HepG2 (cell line): ENCODE measurements at regions not wholly inside any gene's neighbourhood (a gene's known extent, or its start where the extent isn't known, plus 50 kb on each side); places are given as distances from the start of the nearest gene placed in this dataset.

Source experiments
- ATAC-seq: fragments of 200-7000 bp; cut with Tn5 transposase; 3 replicates; pipeline ENCODE4 v1.9.1; 2020; ENCODE audit warnings: mild to moderate bottlenecking, moderate library complexity
- BruUV-seq: library from RNA; stranded (reverse); fragments of 400-500 nt; replicated peaks from 2 replicates; lab custom pipeline; 2021; lab: Mats Ljungman, UMichigan
- CTCF ChIA-PET: fragments of 300-600 bp; formaldehyde crosslinking; extraction: SDS; loops from one replicate; lab custom pipeline; 2021; ENCODE audit warnings: low total read pairs, inconsistent platforms, low intra/inter-chr PET ratio; lab: Yijun Ruan, JAX
- POLR2A ChIA-PET: fragments of 350-600 bp; sonication (Branson Sonifier 250); formaldehyde crosslinking; loops from one replicate; lab custom pipeline; 2020; ENCODE audit warnings: antibody characterized with exemption, inconsistent platforms; lab: Yijun Ruan, JAX
- DNase-seq: peaks from one replicate; pipeline ENCODE4 v3.0.0-alpha.2; 2015; ENCODE audit warnings: low spot score
- FAIRE-seq: peaks from 3 replicates; lab custom pipeline; 2011; peaks lifted over from hg19 to GRCh38; lab: Jason Lieb, UNC
- H2AFZ ChIP-seq: one replicate; pipeline ENCODE4 v1.6.1; 2011; ENCODE audit warnings: low read length, inconsistent platforms
- H3K27ac ChIP-seq: fragments of 300-600 bp; 3 replicates; pipeline ENCODE4 v1.8.0; 2011; ENCODE audit warnings: mixed run types, mild to moderate bottlenecking, mixed read lengths, low read length, inconsistent platforms; ENCODE audit not compliant: insufficient read depth; ENCODE audit errors: extremely low read length
- H3K27me3 ChIP-seq, 2 experiments: fragments of 200-600 bp in 1 of 2; 2 replicates in 1 of 2; 3 replicates in 1 of 2; pipeline versions ENCODE4 v1.6.0 to v1.8.0; 2011; ENCODE audit warnings: low read length in 2 of 2, mild to moderate bottlenecking in 2 of 2, moderate library complexity in 2 of 2, inconsistent platforms in 1 of 2; ENCODE audit not compliant: insufficient read depth in 2 of 2, control insufficient read depth in 1 of 2
- H3K36me3 ChIP-seq, 2 experiments: fragments of 200-600 bp in 1 of 2; replicated peaks in 1 of 2; 2 replicates in 1 of 2; 3 replicates in 1 of 2; pipeline versions ENCODE4 v1.5.1 to v1.8.0; 2011; ENCODE audit warnings: low read length in 2 of 2, inconsistent platforms in 1 of 2; ENCODE audit not compliant: insufficient read depth in 2 of 2, control insufficient read depth in 1 of 2
- H3K4me1 ChIP-seq: 2 replicates; pipeline ENCODE4 v1.5.1; 2012; ENCODE audit warnings: low read length, inconsistent platforms; ENCODE audit not compliant: insufficient read depth
- H3K4me2 ChIP-seq: 2 replicates; pipeline ENCODE4 v1.6.0; 2011; ENCODE audit warnings: low read depth, low read length, inconsistent platforms
- H3K4me3 ChIP-seq, 3 experiments: fragments of 200-600 bp in 1 of 3; sonication (generic), shearing (Covaris generic) in 1 of 3; replicated peaks in 1 of 3; 2 replicates each; pipeline ENCODE4 v1.5.1; 2011 to 2016; ENCODE audit warnings: low read length in 3 of 3, inconsistent platforms in 2 of 3, low read depth in 2 of 3, mild to moderate bottlenecking in 2 of 3, control low read depth in 1 of 3, mixed read lengths in 1 of 3; ENCODE audit not compliant: insufficient read depth in 1 of 3
- H3K79me2 ChIP-seq: one replicate; pipeline ENCODE4 v1.6.1; 2011; ENCODE audit warnings: low read length, inconsistent platforms; ENCODE audit not compliant: insufficient read depth
- H3K9ac ChIP-seq: 2 replicates; pipeline ENCODE4 v1.6.0; 2011; ENCODE audit warnings: mild to moderate bottlenecking, low read depth, low read length, inconsistent platforms; ENCODE audit not compliant: insufficient read depth
- H3K9me3 ChIP-seq: 2 replicates; pipeline ENCODE4 v1.5.1; 2012; ENCODE audit warnings: mild to moderate bottlenecking, low read length
- H4K20me1 ChIP-seq: 2 replicates; pipeline ENCODE4 v1.6.0; 2011; ENCODE audit warnings: inconsistent platforms, mild to moderate bottlenecking, low read length, moderate library complexity; ENCODE audit not compliant: insufficient read depth
- ATF1 ChIP-seq: IDR thresholded peaks from 2 replicates; pipeline ENCODE4 v1.6.1; 2016; ENCODE audit warnings: mild to moderate bottlenecking, control low read depth
- HOMEZ ChIP-seq: IDR thresholded peaks from 2 replicates; pipeline ENCODE4 v1.6.1; 2016; ENCODE audit warnings: low read depth
- NR2F2 ChIP-seq: IDR thresholded peaks from 2 replicates; pipeline ENCODE4 v1.6.1; 2012; ENCODE audit warnings: low read depth, inconsistent platforms, borderline replicate concordance
- SIX1 ChIP-seq: sonication (generic); formaldehyde crosslinking; IDR thresholded peaks from 2 replicates; pipeline ENCODE4 v1.4.0; 2020; ENCODE audit warnings: missing genetic modification reagents, borderline replicate concordance
- SMC3 ChIP-seq: IDR thresholded peaks from 2 replicates; pipeline ENCODE4 v1.6.1; 2011; ENCODE audit warnings: low read length, improper control_type of control experiment
- SOX13 ChIP-seq, 3 experiments: fragments of 450-650 bp in 1 of 3; sonication (generic) in 1 of 3; formaldehyde crosslinking in 1 of 3; IDR thresholded peaks in 2 of 3; conservative IDR thresholded peaks in 1 of 3; 2 replicates each; pipeline versions ENCODE4 v1.5.0 to v1.6.1; 2016 to 2020; ENCODE audit warnings: antibody characterized with exemption in 1 of 3, mild to moderate bottlenecking in 1 of 3, missing compliant biosample characterization in 1 of 3, missing genetic modification reagents in 1 of 3, moderate library complexity in 1 of 3
- USF2 ChIP-seq, 2 experiments: sonication (generic) in 1 of 2; formaldehyde crosslinking in 1 of 2; IDR thresholded peaks; 2 replicates each; pipeline versions ENCODE4 v1.5.1 to v1.6.1; 2011 to 2020; ENCODE audit warnings: borderline replicate concordance in 1 of 2, low read depth in 1 of 2, low read length in 1 of 2, mild to moderate bottlenecking in 1 of 2, missing genetic modification reagents in 1 of 2, moderate library complexity in 1 of 2
- YY1 ChIP-seq: IDR thresholded peaks from 2 replicates; pipeline ENCODE4 v1.6.1; 2011; ENCODE audit warnings: low read length, low read depth, moderate library complexity, mild to moderate bottlenecking; ENCODE audit not compliant: insufficient read depth, insufficient replicate concordance
- ZNF234 ChIP-seq: sonication (generic); formaldehyde crosslinking; conservative IDR thresholded peaks from 2 replicates; pipeline ENCODE4 v1.5.1; 2020; ENCODE audit warnings: mild to moderate bottlenecking, missing genetic modification reagents
- ZNF251 ChIP-seq: sonication (generic); formaldehyde crosslinking; IDR thresholded peaks from 2 replicates; pipeline ENCODE4 v1.9.0; 2021; ENCODE audit warnings: mild to moderate bottlenecking, missing genetic modification reagents
- ZNF737 ChIP-seq: sonication (generic); formaldehyde crosslinking; IDR thresholded peaks from 2 replicates; pipeline ENCODE4 v1.5.0; 2020; ENCODE audit warnings: missing genetic modification reagents, mild to moderate bottlenecking, borderline replicate concordance
- ZNF766 ChIP-seq: sonication (generic); formaldehyde crosslinking; IDR thresholded peaks from 2 replicates; pipeline ENCODE4 v1.5.0; 2020; ENCODE audit warnings: missing genetic modification reagents, borderline replicate concordance
- WGBS: methylation state at CpG from one replicate; pipeline ENCODE4 v1.1.6; 2017; ENCODE audit warnings: low lambda C conversion rate; 5-methylcytosine and 5-hydroxymethylcytosine counted together
- in situ Hi-C: cut with HindIII; loops from 2 replicates; pipeline ENCODE4 v1.10.0; 2017; ENCODE audit warnings: low pct_unique_long_range_greater_than_20kb; ENCODE audit not compliant: extremely low pct_ligation_motif_present
- intact Hi-C: fragments of 100-400 bp; cut with micrococcal nuclease; formaldehyde crosslinking; loops from one replicate; pipeline ENCODE4 v1.10.0; 2022; ENCODE audit not compliant: unreplicated experiment
- TF ChIP-seq, protein P1 (sequence below): sonication (generic); formaldehyde crosslinking; IDR thresholded peaks from 2 replicates; pipeline ENCODE4 v1.8.0; 2023; ENCODE audit warnings: mild to moderate bottlenecking, missing genetic modification reagents

- no peak overlapping the region for H3K9ac ChIP-seq
- intact Hi-C loops (no loop called here), in situ Hi-C loops (no loop called here)
- no peaks in the 10 kb centered on the region for H3K36me3 ChIP-seq
- CTCF ChIA-PET, result no interaction called here
- H3K4me2 ChIP-seq, result no peak overlapping the region
- ATAC-seq (no peak), DNase-seq (no peak), FAIRE-seq (no peak)
- POLR2A ChIA-PET, result no interaction called here
- H3K4me3 ChIP-seq, result no peak overlapping the region
- no peaks in the 10 kb centered on the region for H3K4me1 ChIP-seq
- whole genome bisulfite sequencing, result 2% methylated on average over 4 of the region's 4 CpGs
- TF ChIP-seq NR2F2 (no peak), SIX1 (CRISPR knock-in tag) (no peak), USF2 (IDR thresholded peaks at IDR 0.05; ENCODE audit: low read depth, low read length) (no peak), USF2 (CRISPR knock-in tag; IDR thresholded peaks at IDR 0.05; ENCODE audit: borderline replicate concordance) (no peak), ZNF251 (CRISPR knock-in tag) (no peak), ZNF737 (no peak)
- no peaks in the 10 kb centered on the region for H3K9me3 ChIP-seq
- no TSS peak for BruUV-seq
- H3K27ac ChIP-seq, result no peak overlapping the region
- no peaks in the 10 kb centered on the region for H3K27me3 ChIP-seq
- H3K79me2 ChIP-seq, result no peaks in the 10 kb centered on the region
- H2AFZ ChIP-seq, result no peak overlapping the region
- no peaks in the 10 kb centered on the region for H4K20me1 ChIP-seq
These were observed 525.9 kb downstream of the TMEM182 start for GRCh38 chr2:103287746-103288145.

DNA sequence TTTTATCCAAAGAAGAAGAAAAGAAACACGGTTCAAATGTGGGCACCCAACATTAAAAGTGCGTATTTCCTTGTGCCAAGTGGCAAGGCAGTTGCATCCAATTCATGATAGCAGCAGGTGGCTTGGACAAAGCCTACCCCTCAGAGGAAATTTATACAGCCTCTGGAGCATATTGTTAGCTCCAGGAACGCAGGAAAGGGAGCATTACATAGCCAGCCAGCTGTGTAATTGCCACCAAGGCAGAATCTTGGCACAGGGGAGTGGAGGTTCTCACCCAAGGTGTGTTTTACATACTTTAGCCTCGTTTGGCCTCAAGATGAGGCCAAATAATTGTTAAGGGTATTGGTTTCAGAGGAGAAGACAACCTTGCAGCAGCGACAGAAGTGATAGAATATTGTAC lies 526.9 kb downstream of the TMEM182 start:
- Histone ChIP-seq H3K9ac (no peak overlapping the region), H4K20me1 (no peaks in the 10 kb centered on the region), H2AFZ (no peak overlapping the region), H3K36me3 (no peaks in the 10 kb centered on the region), H3K79me2 (no peaks in the 10 kb centered on the region), H3K4me2 (no peak overlapping the region), H3K4me1 (no peaks in the 10 kb centered on the region), H3K27ac (no peak overlapping the region), H3K4me3 (no peak overlapping the region), H3K9me3 (no peaks in the 10 kb centered on the region), H3K27me3 (no peaks in the 10 kb centered on the region)
- no peak for DNase-seq
- in situ Hi-C loops, result no loop called here
- 3% methylated on average over 5 of the region's 5 CpGs for WGBS
- no peak for ATAC-seq
- ChIA-PET CTCF (no interaction called here), POLR2A (no interaction called here)
- intact Hi-C loops, result no loop called here
- BruUV-seq, result no TSS peak
- no peak for FAIRE-seq
- TF ChIP-seq ZNF234, result no peak
- no peak for TF ChIP-seq ATF1 (CRISPR knock-in tag)
- TF ChIP-seq SOX13 (IDR thresholded peaks at IDR 0.05), result no peak
- TF ChIP-seq SOX13 (CRISPR knock-in tag; conservative IDR thresholded peaks at IDR 0.05 in 1 of 2, IDR thresholded peaks at IDR 0.05 in 1 of 2), result no peak
- TF ChIP-seq, protein P1, sequence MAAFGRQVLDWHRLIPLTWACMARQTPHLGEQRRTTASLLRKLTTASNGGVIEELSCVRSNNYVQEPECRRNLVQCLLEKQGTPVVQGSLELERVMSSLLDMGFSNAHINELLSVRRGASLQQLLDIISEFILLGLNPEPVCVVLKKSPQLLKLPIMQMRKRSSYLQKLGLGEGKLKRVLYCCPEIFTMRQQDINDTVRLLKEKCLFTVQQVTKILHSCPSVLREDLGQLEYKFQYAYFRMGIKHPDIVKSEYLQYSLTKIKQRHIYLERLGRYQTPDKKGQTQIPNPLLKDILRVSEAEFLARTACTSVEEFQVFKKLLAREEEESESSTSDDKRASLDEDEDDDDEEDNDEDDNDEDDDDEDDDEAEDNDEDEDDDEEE (CRISPR knock-in tag), result no peak
- no peak for TF ChIP-seq ZNF766 (CRISPR knock-in tag)
- TF ChIP-seq YY1, result no peak
- no peak for TF ChIP-seq HOMEZ (CRISPR knock-in tag)
- TF ChIP-seq SMC3, result no peak
